ENCODE measurements at regions not wholly inside any gene's neighbourhood (a gene's known extent, or its start where the extent isn't known, plus 50 kb on each side); places are given as distances from the start of the nearest gene placed in this dataset.

DNA sequence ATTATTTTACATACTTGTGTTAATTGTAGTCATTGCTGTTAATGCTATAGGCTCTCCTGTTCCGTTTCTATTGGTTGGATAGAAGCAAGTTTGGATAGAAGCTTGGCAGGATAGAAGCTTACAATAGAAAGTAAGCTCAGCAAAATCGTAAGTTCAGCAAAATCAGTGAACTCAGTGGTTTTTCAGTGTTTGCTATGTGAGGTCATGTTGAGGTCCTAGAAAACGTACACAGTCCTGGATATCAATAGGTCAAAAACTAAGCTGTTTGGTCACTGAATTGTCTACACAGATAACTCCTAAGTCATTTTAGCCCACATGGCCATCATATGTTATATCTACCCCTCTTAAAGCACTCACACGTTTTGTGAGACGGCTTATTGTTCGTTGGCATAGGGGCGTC is 299.4 kb downstream of the MAN2A1 start:
- TF ChIP-seq, protein P1, sequence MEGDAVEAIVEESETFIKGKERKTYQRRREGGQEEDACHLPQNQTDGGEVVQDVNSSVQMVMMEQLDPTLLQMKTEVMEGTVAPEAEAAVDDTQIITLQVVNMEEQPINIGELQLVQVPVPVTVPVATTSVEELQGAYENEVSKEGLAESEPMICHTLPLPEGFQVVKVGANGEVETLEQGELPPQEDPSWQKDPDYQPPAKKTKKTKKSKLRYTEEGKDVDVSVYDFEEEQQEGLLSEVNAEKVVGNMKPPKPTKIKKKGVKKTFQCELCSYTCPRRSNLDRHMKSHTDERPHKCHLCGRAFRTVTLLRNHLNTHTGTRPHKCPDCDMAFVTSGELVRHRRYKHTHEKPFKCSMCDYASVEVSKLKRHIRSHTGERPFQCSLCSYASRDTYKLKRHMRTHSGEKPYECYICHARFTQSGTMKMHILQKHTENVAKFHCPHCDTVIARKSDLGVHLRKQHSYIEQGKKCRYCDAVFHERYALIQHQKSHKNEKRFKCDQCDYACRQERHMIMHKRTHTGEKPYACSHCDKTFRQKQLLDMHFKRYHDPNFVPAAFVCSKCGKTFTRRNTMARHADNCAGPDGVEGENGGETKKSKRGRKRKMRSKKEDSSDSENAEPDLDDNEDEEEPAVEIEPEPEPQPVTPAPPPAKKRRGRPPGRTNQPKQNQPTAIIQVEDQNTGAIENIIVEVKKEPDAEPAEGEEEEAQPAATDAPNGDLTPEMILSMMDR (IDR thresholded peaks at IDR 0.05; ENCODE audit: insufficient read depth, low read length, missing control alignments), result no peak
- ChIA-PET CTCF (no interaction called here), POLR2A (no interaction called here)
- DNase-seq (ENCODE audit: low read depth, low spot score), result no peak
- no peak overlapping the region for H3K4me3 ChIP-seq (ENCODE audit: low read depth, low read length)

DNA sequence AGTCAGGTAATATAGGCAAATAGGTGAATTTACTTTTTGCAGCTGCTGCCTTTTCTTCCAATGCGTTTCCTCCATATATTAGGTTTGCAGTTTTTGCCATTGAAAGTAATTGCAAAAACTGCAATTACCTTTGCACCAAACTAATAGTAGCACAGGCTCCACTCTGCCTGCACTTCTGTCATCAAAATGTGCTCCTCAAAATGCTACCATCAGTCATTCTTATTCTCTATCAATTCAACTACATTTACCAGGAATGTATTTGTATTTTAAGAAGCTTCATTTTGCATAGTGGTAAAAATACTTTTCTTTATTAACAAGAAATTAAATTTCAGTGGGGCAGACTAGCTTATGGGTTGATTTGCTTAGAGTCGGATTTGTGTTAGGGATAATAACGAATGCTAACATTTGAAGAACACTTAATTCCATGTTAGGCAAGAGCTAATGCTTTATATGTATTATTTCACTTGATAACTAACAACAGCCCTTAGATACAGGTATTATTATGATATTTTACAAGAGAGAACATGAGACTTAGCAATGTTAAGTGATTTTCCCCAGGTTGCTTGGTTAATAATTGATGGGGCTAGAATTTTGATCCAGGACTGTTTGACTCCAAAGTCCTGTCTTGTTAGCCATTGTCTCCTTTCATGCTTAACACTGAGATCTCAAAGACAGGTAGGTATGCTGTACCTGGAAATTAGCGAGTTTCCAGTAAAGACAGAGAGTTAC is 300.4 kb downstream of the MAN2A1 start:
- no peak for DNase-seq (ENCODE audit: low read depth, low spot score)
- ChIA-PET CTCF (no interaction called here), POLR2A (no interaction called here)
- TF ChIP-seq, protein P1 (IDR thresholded peaks at IDR 0.05; ENCODE audit: insufficient read depth, low read length, missing control alignments), result no peak
- H3K4me3 ChIP-seq (ENCODE audit: low read depth, low read length), result no peak overlapping the region

DNA sequence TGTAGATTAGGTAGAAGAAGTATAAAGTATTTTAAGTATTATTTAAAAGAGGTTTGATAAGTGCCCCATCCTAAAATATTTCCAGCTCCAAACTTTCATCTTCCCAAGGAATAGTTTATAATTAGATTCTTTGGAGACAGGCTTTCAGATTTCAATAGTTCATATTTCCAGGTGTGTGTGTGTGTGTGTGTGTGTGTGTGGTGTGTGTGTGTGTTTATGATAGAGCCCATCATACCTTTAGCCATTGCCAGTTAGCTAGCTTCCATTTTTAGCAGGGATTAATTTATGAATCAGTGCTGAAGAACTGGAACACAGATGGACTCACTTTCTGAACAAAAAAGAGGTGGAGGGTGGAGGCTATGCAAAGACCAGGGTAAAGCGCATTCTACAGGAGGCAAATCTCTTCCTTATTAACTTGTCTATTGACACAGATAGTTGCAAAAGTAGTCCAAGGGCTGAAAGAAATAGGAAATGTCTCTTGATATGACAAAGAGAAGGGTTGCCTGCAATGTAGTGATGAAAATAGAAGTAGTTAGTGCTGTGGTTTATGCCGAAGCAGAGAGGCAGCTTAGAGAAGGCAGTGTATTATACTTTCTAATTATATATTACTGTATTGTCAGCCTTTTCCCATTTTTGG is 301.1 kb downstream of the MAN2A1 start:
- no peak for DNase-seq (ENCODE audit: low read depth, low spot score)
- ChIA-PET POLR2A (no interaction called here), CTCF (no interaction called here)

DNA sequence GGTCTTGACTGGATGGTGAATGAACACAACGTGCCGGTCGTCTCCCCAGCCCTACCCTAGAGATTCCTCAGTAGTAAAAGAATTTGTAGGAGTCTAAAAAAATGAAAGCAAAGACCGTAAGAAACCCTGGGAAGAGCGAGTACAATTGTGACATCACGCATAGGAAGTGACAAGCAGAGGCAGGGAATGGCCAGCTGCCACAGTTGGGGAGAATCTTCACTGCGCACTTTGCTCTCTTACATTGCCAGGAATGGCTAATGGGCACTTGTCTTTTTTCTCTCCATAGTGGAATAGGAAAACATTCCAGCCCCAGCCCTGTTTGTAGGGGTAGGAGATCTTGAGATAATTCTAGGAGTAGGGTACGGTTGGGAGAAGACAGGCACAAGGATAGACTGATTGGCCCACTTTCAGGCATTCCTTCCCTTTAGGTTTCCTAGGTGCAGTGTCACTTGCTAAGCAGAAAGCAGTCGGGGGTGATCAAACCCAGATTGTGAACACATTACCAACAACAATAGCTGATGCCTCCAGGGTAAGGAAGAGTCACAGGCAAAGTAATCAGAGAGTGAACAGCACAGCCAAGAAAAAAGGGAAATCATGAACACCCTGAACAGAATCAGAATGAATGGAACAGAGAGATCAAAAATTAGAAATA is 302.7 kb downstream of the MAN2A1 start:
- TF ChIP-seq, protein P1 (IDR thresholded peaks at IDR 0.05; ENCODE audit: insufficient read depth, low read length, missing control alignments), result no peak
- no peak for DNase-seq (ENCODE audit: low read depth, low spot score)
- ChIA-PET POLR2A (no interaction called here), CTCF (no interaction called here)
- no peak overlapping the region for H3K4me3 ChIP-seq (ENCODE audit: low read depth, low read length)

More for the DNA sequence above, 301.1 kb downstream of the MAN2A1 start:
- TF ChIP-seq, protein P1 (IDR thresholded peaks at IDR 0.05; ENCODE audit: insufficient read depth, low read length, missing control alignments), result no peak
- H3K4me3 ChIP-seq (ENCODE audit: low read depth, low read length), result no peak overlapping the region

DNA sequence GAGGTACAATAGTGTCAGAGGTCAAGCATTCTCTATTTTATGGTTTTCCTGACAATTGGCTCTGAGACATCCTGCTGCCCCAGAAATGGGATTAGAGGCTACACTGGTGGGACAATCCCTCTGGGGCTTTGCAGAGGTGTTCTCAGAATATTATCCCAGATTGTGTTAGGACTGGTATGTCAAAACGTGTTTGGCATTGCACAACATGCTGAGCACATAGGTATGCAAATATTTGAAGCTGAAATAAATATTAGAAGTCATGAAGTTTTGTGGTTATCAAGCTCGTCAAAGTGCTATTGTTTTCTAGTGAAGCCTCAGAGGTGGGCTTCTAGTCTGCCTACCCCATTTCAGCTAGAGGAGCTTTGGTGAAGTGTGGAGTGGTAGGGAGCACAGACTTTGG is 304.4 kb downstream of the MAN2A1 start:
- H3K4me3 ChIP-seq (ENCODE audit: low read depth, low read length), result no peak overlapping the region
- TF ChIP-seq, protein P1 (IDR thresholded peaks at IDR 0.05; ENCODE audit: insufficient read depth, low read length, missing control alignments), result no peak
- ChIA-PET CTCF (no interaction called here), POLR2A (no interaction called here)
- no peak for DNase-seq (ENCODE audit: low read depth, low spot score)

- H3K4me3 ChIP-seq (ENCODE audit: low read depth, low read length), result no peak overlapping the region
- ChIA-PET POLR2A (no interaction called here), CTCF (no interaction called here)
- DNase-seq (ENCODE audit: low read depth, low spot score), result peak; percentile 10
- TF ChIP-seq, protein P1 (IDR thresholded peaks at IDR 0.05; ENCODE audit: insufficient read depth, low read length, missing control alignments), result no peak
Observed at GRCh38 chr5:109996246-109996645, 306.5 kb downstream of the MAN2A1 start.

All from AG04449 (cell line).